ENCODE measurements at regions not wholly inside any gene's neighbourhood (a gene's known extent, or its start where the extent isn't known, plus 50 kb on each side); places are given as distances from the start of the nearest gene placed in this dataset.

- no peak for TF ChIP-seq CTCF (IDR thresholded peaks at IDR 0.05; ENCODE audit: low read depth, low read length)
- no peak for TF ChIP-seq MAX (IDR thresholded peaks at IDR 0.05; ENCODE audit: low read depth, low read length)
- TF ChIP-seq MYC (IDR thresholded peaks at IDR 0.05; ENCODE audit: low read depth, low read length), result no peak
- TF ChIP-seq POLR2A (IDR thresholded peaks at IDR 0.05; ENCODE audit: extremely low read depth, insufficient read length), result no peak
These were observed 131.1 kb downstream of the OLFM1 start for GRCh38 chr9:135218331-135219225.

Data from NB4 (cell line).